ENCODE measurements at regions not wholly inside any gene's neighbourhood (a gene's known extent, or its start where the extent isn't known, plus 50 kb on each side); places are given as distances from the start of the nearest gene placed in this dataset.

DNA sequence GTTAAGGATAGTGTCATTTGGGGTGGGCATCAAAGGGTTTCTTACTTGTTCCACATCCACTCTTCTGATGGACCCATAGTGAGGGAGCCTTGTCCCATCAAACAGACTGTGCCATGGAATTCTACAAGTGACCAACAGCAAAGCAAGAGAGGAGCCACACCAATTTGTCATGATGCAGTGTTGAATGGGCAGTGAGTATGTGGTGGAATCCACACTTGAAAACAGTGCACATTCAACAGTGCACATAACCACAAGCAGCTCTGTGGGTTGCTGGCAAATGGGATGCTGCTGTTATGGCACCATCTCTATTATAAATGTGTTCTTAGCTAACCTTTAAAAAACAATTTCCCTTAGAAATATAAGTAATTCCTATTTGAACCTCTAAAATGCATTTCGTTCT lies 52.5 kb upstream of the CPNE4 start (continued):
- TF ChIP-seq ESRRA (IDR thresholded peaks at IDR 0.05; ENCODE audit: borderline replicate concordance, low read length), result no peak

DNA sequence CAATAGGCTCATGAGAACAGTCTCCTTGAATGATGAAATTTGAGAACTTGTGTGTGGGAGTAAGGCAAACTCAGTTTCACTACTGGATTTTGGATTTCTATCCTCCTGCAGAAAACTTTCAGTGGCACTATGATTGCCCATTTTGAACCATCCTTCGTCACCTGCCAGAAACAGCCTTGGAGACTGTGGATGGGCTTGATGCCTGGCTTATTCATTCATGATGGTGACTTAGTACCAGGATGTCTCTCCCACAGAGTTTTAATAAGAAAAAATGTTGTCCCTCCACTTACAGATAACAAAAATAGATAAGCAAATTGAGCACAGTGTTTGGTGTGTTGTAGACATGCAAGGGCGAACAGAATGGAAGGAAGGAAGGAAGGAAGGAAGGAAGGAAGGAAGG lies 53.5 kb upstream of the CPNE4 start:
- Histone ChIP-seq H3K4me3 (no peak overlapping the region), H3K9me3 (no peaks in the 10 kb centered on the region), H3K4me1 (peaks cover 28% of the 10 kb centered on the region), H3K27ac (no peak overlapping the region), H3K4me2 (no peak overlapping the region)
- no peak for TF ChIP-seq GATA3 (IDR thresholded peaks at IDR 0.05; ENCODE audit: borderline replicate concordance)
- TF ChIP-seq BHLHE40 (IDR thresholded peaks at IDR 0.05; ENCODE audit: low read depth, low read length), result no peak
- no peak for TF ChIP-seq NR3C1 (IDR thresholded peaks at IDR 0.05)
- TF ChIP-seq SMC3 (IDR thresholded peaks at IDR 0.05), result no peak
- no peak for TF ChIP-seq MAFK (IDR thresholded peaks at IDR 0.05; ENCODE audit: partially characterized antibody)
- TF ChIP-seq EP300 (IDR thresholded peaks at IDR 0.05), result no peak
- TF ChIP-seq JUNB (IDR thresholded peaks at IDR 0.05), result no peak
- TF ChIP-seq, protein P1, sequence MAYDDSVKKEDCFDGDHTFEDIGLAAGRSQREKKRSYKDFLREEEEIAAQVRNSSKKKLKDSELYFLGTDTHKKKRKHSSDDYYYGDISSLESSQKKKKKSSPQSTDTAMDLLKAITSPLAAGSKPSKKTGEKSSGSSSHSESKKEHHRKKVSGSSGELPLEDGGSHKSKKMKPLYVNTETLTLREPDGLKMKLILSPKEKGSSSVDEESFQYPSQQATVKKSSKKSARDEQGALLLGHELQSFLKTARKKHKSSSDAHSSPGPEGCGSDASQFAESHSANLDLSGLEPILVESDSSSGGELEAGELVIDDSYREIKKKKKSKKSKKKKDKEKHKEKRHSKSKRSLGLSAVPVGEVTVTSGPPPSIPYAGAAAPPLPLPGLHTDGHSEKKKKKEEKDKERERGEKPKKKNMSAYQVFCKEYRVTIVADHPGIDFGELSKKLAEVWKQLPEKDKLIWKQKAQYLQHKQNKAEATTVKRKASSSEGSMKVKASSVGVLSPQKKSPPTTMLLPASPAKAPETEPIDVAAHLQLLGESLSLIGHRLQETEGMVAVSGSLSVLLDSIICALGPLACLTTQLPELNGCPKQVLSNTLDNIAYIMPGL (CRISPR knock-in tag; IDR thresholded peaks at IDR 0.05; ENCODE audit: borderline replicate concordance), result no peak
- TF ChIP-seq, protein P2, sequence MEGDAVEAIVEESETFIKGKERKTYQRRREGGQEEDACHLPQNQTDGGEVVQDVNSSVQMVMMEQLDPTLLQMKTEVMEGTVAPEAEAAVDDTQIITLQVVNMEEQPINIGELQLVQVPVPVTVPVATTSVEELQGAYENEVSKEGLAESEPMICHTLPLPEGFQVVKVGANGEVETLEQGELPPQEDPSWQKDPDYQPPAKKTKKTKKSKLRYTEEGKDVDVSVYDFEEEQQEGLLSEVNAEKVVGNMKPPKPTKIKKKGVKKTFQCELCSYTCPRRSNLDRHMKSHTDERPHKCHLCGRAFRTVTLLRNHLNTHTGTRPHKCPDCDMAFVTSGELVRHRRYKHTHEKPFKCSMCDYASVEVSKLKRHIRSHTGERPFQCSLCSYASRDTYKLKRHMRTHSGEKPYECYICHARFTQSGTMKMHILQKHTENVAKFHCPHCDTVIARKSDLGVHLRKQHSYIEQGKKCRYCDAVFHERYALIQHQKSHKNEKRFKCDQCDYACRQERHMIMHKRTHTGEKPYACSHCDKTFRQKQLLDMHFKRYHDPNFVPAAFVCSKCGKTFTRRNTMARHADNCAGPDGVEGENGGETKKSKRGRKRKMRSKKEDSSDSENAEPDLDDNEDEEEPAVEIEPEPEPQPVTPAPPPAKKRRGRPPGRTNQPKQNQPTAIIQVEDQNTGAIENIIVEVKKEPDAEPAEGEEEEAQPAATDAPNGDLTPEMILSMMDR (IDR thresholded peaks at IDR 0.05), result no peak
- TF ChIP-seq RAD21 (conservative IDR thresholded peaks at IDR 0.05 in 1 of 2, IDR thresholded peaks at IDR 0.05 in 1 of 2), result no peak
- TF ChIP-seq, protein P3, sequence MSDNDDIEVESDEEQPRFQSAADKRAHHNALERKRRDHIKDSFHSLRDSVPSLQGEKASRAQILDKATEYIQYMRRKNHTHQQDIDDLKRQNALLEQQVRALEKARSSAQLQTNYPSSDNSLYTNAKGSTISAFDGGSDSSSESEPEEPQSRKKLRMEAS (IDR thresholded peaks at IDR 0.05), result no peak
- no peak for TF ChIP-seq CEBPB (IDR thresholded peaks at IDR 0.05)
- TF ChIP-seq, protein P4, sequence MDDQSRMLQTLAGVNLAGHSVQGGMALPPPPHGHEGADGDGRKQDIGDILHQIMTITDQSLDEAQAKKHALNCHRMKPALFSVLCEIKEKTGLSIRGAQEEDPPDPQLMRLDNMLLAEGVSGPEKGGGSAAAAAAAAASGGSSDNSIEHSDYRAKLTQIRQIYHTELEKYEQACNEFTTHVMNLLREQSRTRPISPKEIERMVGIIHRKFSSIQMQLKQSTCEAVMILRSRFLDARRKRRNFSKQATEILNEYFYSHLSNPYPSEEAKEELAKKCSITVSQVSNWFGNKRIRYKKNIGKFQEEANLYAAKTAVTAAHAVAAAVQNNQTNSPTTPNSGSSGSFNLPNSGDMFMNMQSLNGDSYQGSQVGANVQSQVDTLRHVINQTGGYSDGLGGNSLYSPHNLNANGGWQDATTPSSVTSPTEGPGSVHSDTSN (IDR thresholded peaks at IDR 0.05), result no peak
- POLR2A ChIA-PET, result no interaction called here
- ATAC-seq (no peak), FAIRE-seq (no peak), DNase-seq (ENCODE audit: low read depth in 1 of 2, low spot score in 1 of 2) (no peak)
- CTCF ChIA-PET, result no interaction called here
- 48% methylated on average over 2 of the region's 2 CpGs for WGBS (ENCODE audit: missing lambda C conversion rate)

DNA sequence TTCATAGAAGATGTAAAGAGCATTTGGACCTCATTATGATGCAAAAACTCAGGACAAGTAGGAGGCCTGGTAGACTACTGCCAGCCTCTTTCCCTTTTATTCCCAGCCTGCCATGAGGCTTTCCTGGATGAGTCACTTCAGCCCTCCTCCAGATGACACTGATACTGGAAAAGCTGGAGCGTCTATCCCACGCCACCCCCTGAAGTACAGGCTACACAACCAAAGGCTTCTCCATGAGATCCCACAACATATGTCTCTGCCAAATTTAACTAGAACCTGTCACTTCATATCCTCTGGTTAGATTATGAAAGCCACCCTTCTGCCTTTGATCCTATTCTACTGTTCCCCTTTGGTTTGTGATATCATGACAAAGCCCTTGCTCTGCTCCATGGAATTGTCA lies 56.1 kb upstream of the CPNE4 start:
- FAIRE-seq, result no peak
- ChIA-PET POLR2A (no interaction called here), CTCF (interaction anchor here (0.7 kb wide), 1 partner anchor 52 kb away, joined by 3 read pairs; no protein-coding TSS in a partner anchor)
- WGBS (ENCODE audit: missing lambda C conversion rate), result 56% methylated on average over 2 of the region's 2 CpGs
- Histone ChIP-seq H3K27ac (peak overlapping the region in 1 of 2 experiments; percentile 52; a peak in 2 of 6 replicates), H3K4me2 (no peak overlapping the region), H3K4me3 (no peak overlapping the region), H3K4me1 (peaks cover 11% of the 10 kb centered on the region), H3K9me3 (no peaks in the 10 kb centered on the region)
- peak in 1 of 2 experiments; percentile 56; a peak in 1 of 6 replicates for ATAC-seq
- DNase-seq (ENCODE audit: low read depth in 1 of 2, low spot score in 1 of 2), result no peak
- TF ChIP-seq JUNB (IDR thresholded peaks at IDR 0.05) (no peak), ZNF302 (CRISPR knock-in tag; IDR thresholded peaks at IDR 0.05) (no peak), HOXB5 (CRISPR knock-in tag; IDR thresholded peaks at IDR 0.05) (no peak), ZFP36 (IDR thresholded peaks at IDR 0.05; ENCODE audit: borderline replicate concordance, partially characterized antibody) (no peak), FOSL2 (IDR thresholded peaks at IDR 0.05) (no peak), FOSL2 (CRISPR knock-in tag; IDR thresholded peaks at IDR 0.05) (no peak), PHF8 (IDR thresholded peaks at IDR 0.05; ENCODE audit: borderline replicate concordance, low read depth) (no peak), POLR2AphosphoS2 (conservative IDR thresholded peaks at IDR 0.05; ENCODE audit: low read length) (no peak), NPAS2 (CRISPR knock-in tag; IDR thresholded peaks at IDR 0.05; ENCODE audit: borderline replicate concordance) (no peak), GATA3 (IDR thresholded peaks at IDR 0.05; ENCODE audit: borderline replicate concordance) (no peak)
- TF ChIP-seq, protein P2 (IDR thresholded peaks at IDR 0.05), result no peak
- TF ChIP-seq, protein P4 (IDR thresholded peaks at IDR 0.05), result no peak
- TF ChIP-seq, protein P3 (IDR thresholded peaks at IDR 0.05), result no peak

All from A549 (cell line).